ENCODE measurements at regions not wholly inside any gene's neighbourhood (a gene's known extent, or its start where the extent isn't known, plus 50 kb on each side); places are given as distances from the start of the nearest gene placed in this dataset.

GRCh38 chr7:81533931-81534330 lies 235.9 kb downstream of the HGF start:
- TF ChIP-seq HOXB5 (CRISPR knock-in tag; IDR thresholded peaks at IDR 0.05) = no peak
- no peak for TF ChIP-seq CTCF (IDR thresholded peaks at IDR 0.05)
- TF ChIP-seq E2F6 (IDR thresholded peaks at IDR 0.05; ENCODE audit: borderline replicate concordance, low read depth) = no peak
- no peak for TF ChIP-seq JUN (IDR thresholded peaks at IDR 0.05)
- no peak for TF ChIP-seq USF2 (IDR thresholded peaks at IDR 0.05)
